Gastroesophageal sphincter (tissue), 4 donors: ENCODE measurements at regions not wholly inside any gene's neighbourhood (a gene's known extent, or its start where the extent isn't known, plus 50 kb on each side); places are given as distances from the start of the nearest gene placed in this dataset.

Experiments used
- ATAC-seq: fragments of 150-250 bp; one replicate; pipeline ENCODE4 v1.9.1; 2016; ENCODE audit warnings: mild to moderate bottlenecking, moderate library complexity
- H3K27ac ChIP-seq, 4 donors: fragments of 200-600 bp; sonication (generic) in 3 of 4; 1 replicate in 3 of 4; 2 replicates in 1 of 4; pipeline ENCODE4 v1.5.1; 2016 to 2019
- H3K27me3 ChIP-seq: fragments of 200-600 bp; sonication (generic); one replicate; pipeline ENCODE4 v1.5.1; 2019
- H3K36me3 ChIP-seq, 2 donors: fragments of 200-600 bp; sonication (generic); one replicate each; pipeline ENCODE4 v1.5.1; 2019; ENCODE audit warnings: control low read depth in 1 of 2
- H3K4me1 ChIP-seq, 3 donors: fragments of 200-600 bp; sonication (generic); 1 replicate in 2 of 3; 2 replicates in 1 of 3; pipeline ENCODE4 v1.5.1; 2016 to 2019; ENCODE audit warnings: control low read depth in 2 of 3
- H3K4me3 ChIP-seq, 2 donors: fragments of 200-600 bp; sonication (generic); one replicate each; pipeline ENCODE4 v1.5.1; 2019; ENCODE audit warnings: mild to moderate bottlenecking in 1 of 2, moderate library complexity in 1 of 2
- H3K9me3 ChIP-seq, 3 donors: fragments of 200-600 bp; sonication (generic); one replicate each; pipeline ENCODE4 v1.5.1; 2017 to 2019; ENCODE audit warnings: control low read depth in 2 of 3
- CTCF ChIP-seq, 4 experiments: fragments of 200-600 bp in 2 of 4; fragments of 450-650 bp in 2 of 4; sonication (generic) in 1 of 4; IDR thresholded peaks; one replicate each; pipeline ENCODE4 v1.5.1; 2017 to 2019; ENCODE audit warnings: antibody characterized with exemption in 4 of 4, mild to moderate bottlenecking in 2 of 4, moderate library complexity in 2 of 4
- EP300 ChIP-seq: sonication (generic); formaldehyde crosslinking; IDR thresholded peaks from one replicate; pipeline ENCODE4 v1.6.1; 2017; ENCODE audit warnings: antibody characterized with exemption, mild to moderate bottlenecking
- POLR2A ChIP-seq, 2 donors: fragments of 450-650 bp; IDR thresholded peaks; one replicate each; pipeline ENCODE4 v1.6.1; 2017; ENCODE audit warnings: antibody characterized with exemption in 2 of 2, mild to moderate bottlenecking in 2 of 2, moderate library complexity in 1 of 2
- POLR2AphosphoS5 ChIP-seq: sonication (generic); formaldehyde crosslinking; IDR thresholded peaks from one replicate; pipeline ENCODE4 v1.6.1; 2017; ENCODE audit warnings: antibody characterized with exemption
- WGBS, 2 donors: methylation state at CpG; one replicate each; pipeline ENCODE4 v1.1.5; 2018; ENCODE audit warnings: low coverage in 1 of 2; 5-methylcytosine and 5-hydroxymethylcytosine counted together

DNA sequence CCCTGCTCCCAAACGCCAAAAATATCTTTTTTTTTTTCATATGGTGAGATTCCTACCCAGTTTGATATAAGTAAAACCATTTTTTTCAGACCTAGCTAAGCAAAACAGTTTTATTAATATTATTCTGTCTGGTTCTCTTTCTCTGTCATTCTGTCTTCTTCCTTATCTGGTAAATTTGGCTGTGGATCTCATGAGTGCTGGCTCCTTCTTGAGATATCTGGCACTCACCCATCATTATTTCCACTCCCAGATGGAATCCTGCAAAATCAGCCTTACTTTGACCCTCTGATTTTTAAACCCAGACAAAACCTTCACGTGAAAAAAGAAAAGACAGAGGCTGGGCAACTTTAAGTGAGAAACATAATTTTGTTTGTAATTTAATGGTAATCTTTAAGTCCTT, 373.6 kb downstream of the NYAP2 start:
- peaks cover 0 to 13% (median 0%) of the 10 kb centered on the region in 3 donors for H3K9me3 ChIP-seq
- ATAC-seq = no peak
- H3K36me3 ChIP-seq = no peaks in the 10 kb centered on the region
- WGBS, 2 donors = 12 to 26% methylated on average over 2 of the region's 2 CpGs
- no peaks in the 10 kb centered on the region for H3K27me3 ChIP-seq
- H3K27ac ChIP-seq = peak overlapping the region in 3 of 4 donors; percentile 39 to 45 (median 41)
- H3K4me1 ChIP-seq = peaks cover 0 to 40% (median 5%) of the 10 kb centered on the region in 3 donors
- no peak overlapping the region for H3K4me3 ChIP-seq
- TF ChIP-seq CTCF (IDR thresholded peaks at IDR 0.05) = no peak
- no peak for TF ChIP-seq POLR2A (IDR thresholded peaks at IDR 0.05)
- no peak for TF ChIP-seq POLR2AphosphoS5
- TF ChIP-seq EP300 = no peak

DNA sequence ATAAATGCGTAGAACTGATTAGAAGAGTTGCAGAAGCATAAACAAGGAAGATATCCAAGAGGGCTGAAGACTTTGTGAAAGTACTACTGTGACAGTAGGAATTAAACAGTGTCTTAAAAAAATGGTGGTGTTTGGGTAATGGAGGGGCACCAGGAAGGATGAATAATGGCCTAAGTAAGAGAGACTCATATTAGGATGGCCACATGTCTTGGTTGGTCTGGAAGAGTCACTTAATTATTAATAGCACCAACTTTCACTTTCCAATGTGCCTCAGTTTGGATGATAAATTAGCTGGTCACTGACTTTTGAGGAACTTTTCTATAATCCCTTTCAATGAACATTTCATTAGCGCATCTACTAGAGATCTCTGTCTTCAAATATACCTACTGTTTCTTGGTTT, 372.2 kb downstream of the NYAP2 start:
- 43 to 61% methylated on average over 2 of the region's 2 CpGs for WGBS, 2 donors
- H3K36me3 ChIP-seq = no peaks in the 10 kb centered on the region
- TF ChIP-seq POLR2A (IDR thresholded peaks at IDR 0.05) = no peak
- no peak for TF ChIP-seq POLR2AphosphoS5
- no peak for TF ChIP-seq EP300
- no peak for TF ChIP-seq CTCF (IDR thresholded peaks at IDR 0.05)
- H3K27ac ChIP-seq = peak overlapping the region; percentile 18 to 30 (median 22)
- peaks cover 0 to 13% (median 0%) of the 10 kb centered on the region in 3 donors for H3K9me3 ChIP-seq
- peaks cover 1 to 52% (median 10%) of the 10 kb centered on the region in 3 donors for H3K4me1 ChIP-seq
- no peak for ATAC-seq
- H3K27me3 ChIP-seq = no peaks in the 10 kb centered on the region
- no peak overlapping the region for H3K4me3 ChIP-seq

GRCh38 chr2:225768741-225769140, 369.2 kb downstream of the NYAP2 start:
- Histone ChIP-seq H3K27ac (no peak overlapping the region), H3K9me3 (no peaks in the 10 kb centered on the region), H3K27me3 (no peaks in the 10 kb centered on the region), H3K36me3 (no peaks in the 10 kb centered on the region), H3K4me3 (no peak overlapping the region), H3K4me1 (peaks cover 11 to 79% (median 26%) of the 10 kb centered on the region in 3 donors)
- WGBS, 2 donors = 80 to 83% methylated on average over 1 of the region's 3 CpGs
- ATAC-seq = no peak
- TF ChIP-seq POLR2A (IDR thresholded peaks at IDR 0.05) (no peak), CTCF (IDR thresholded peaks at IDR 0.05) (no peak), EP300 (no peak), POLR2AphosphoS5 (no peak)

- WGBS, 2 donors = 42 to 48% methylated on average over 5 of the region's 5 CpGs
- peak overlapping the region; percentile 69 to 82 (median 78) for H3K27ac ChIP-seq
- H3K36me3 ChIP-seq = no peaks in the 10 kb centered on the region
- TF ChIP-seq EP300 (no peak), POLR2A (IDR thresholded peaks at IDR 0.05) (no peak), CTCF (IDR thresholded peaks at IDR 0.05) (no peak)
- H3K4me1 ChIP-seq = peaks cover 11 to 58% (median 20%) of the 10 kb centered on the region in 3 donors
- no peak overlapping the region for H3K4me3 ChIP-seq
- H3K9me3 ChIP-seq = no peaks in the 10 kb centered on the region
- ATAC-seq = no peak
- no peaks in the 10 kb centered on the region for H3K27me3 ChIP-seq
Observed at GRCh38 chr2:225766431-225766830, 366.9 kb downstream of the NYAP2 start.

DNA sequence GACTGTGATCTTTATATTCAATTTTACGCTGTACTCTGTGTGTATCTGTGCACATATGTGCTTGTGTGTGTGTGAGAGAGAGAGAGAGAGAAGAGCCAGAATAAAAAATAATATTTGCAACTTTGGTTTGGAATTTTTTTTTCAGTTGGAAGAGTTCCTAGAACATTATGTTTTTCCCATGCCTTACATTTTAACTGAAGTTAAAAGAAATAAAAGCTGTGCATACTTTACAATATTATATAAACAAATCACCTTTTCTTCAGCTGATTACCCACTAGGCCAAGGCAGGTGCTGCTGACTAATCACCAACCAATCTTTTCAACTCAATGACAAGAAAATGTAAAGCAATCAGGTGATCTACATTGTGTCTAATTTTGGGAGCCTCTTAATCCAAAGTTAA, 366.3 kb downstream of the NYAP2 start:
- Histone ChIP-seq H3K4me3 (no peak overlapping the region), H3K27me3 (no peaks in the 10 kb centered on the region), H3K27ac (peak overlapping the region; percentile 76 to 91 (median 81)), H3K36me3 (no peaks in the 10 kb centered on the region), H3K4me1 (peaks cover 11 to 51% (median 20%) of the 10 kb centered on the region in 3 donors), H3K9me3 (no peaks in the 10 kb centered on the region)
- 33 to 74% methylated on average over 1 of the region's 1 CpG for WGBS, 2 donors
- TF ChIP-seq POLR2AphosphoS5 (no peak), EP300 (no peak), CTCF (IDR thresholded peaks at IDR 0.05) (no peak), POLR2A (IDR thresholded peaks at IDR 0.05) (no peak)
- ATAC-seq = peak; percentile 45
